Naive thymus-derived CD4-positive, alpha-beta T cell (primary cell): ENCODE measurements at regions not wholly inside any gene's neighbourhood (a gene's known extent, or its start where the extent isn't known, plus 50 kb on each side); places are given as distances from the start of the nearest gene placed in this dataset.

Source experiments
- ATAC-seq: fragments of 150-1000 bp; cut with Tn5 transposase; 2 replicates; pipeline ENCODE4 v1.10.0; 2021; ENCODE audit warnings: mild to moderate bottlenecking, moderate library complexity
- CTCF ChIA-PET: fragments of 350-600 bp; sonication (Branson Sonifier 250); formaldehyde crosslinking; loops from one replicate; lab custom pipeline; 2021; ENCODE audit warnings: antibody characterized with exemption; lab: Charles Lee
- POLR2A ChIA-PET: fragments of 350-600 bp; sonication (Branson Sonifier 250); formaldehyde crosslinking; loops from one replicate; lab custom pipeline; 2021; ENCODE audit warnings: antibody characterized with exemption, inconsistent platforms; lab: Charles Lee
- DNase-seq, 9 donors: peaks; one replicate each; pipeline versions ENCODE4 v3.0.0 to v3.0.0-alpha.2; 2020 to 2022; ENCODE audit warnings: mixed read lengths in 1 of 9
- H3K27ac ChIP-seq: one replicate; pipeline ENCODE4 v1.7.0; 2013; ENCODE audit warnings: mild to moderate bottlenecking, low read depth, low read length, moderate library complexity
- H3K27me3 ChIP-seq, 2 donors: one replicate each; pipeline ENCODE4 v1.7.0; 2013; ENCODE audit warnings: low read length in 2 of 2, mild to moderate bottlenecking in 2 of 2, moderate library complexity in 2 of 2; ENCODE audit not compliant: control insufficient read depth in 2 of 2, insufficient read depth in 2 of 2
- H3K36me3 ChIP-seq, 3 experiments: 1 replicate in 2 of 3; 2 replicates in 1 of 3; pipeline ENCODE4 v1.7.0; 2013; ENCODE audit warnings: low read length in 3 of 3, mild to moderate bottlenecking in 3 of 3, moderate library complexity in 1 of 3; ENCODE audit not compliant: insufficient read depth in 3 of 3, control insufficient read depth in 2 of 3
- H3K4me1 ChIP-seq, 2 donors: one replicate each; pipeline ENCODE4 v1.7.0; 2013; ENCODE audit warnings: low read length in 2 of 2, mild to moderate bottlenecking in 2 of 2, moderate library complexity in 1 of 2; ENCODE audit not compliant: control insufficient read depth in 2 of 2, insufficient read depth in 2 of 2
- H3K4me3 ChIP-seq: 2 replicates; pipeline ENCODE4 v1.7.0; 2013; ENCODE audit warnings: mild to moderate bottlenecking, low read length
- H3K9me3 ChIP-seq, 3 experiments: 1 replicate in 2 of 3; 2 replicates in 1 of 3; pipeline ENCODE4 v1.7.0; 2013; ENCODE audit warnings: low read length in 3 of 3; ENCODE audit not compliant: control insufficient read depth in 2 of 3
- H3K27ac Mint-ChIP-seq, 9 donors: one replicate each; pipeline ENCODE4 v1.8.0; 2020 to 2022; ENCODE audit warnings: mixed read lengths in 9 of 9, mild to moderate bottlenecking in 8 of 9, moderate library complexity in 5 of 9, inconsistent platforms in 2 of 9
- H3K27me3 Mint-ChIP-seq, 5 donors: one replicate each; pipeline ENCODE4 v1.8.0; 2021 to 2022; ENCODE audit warnings: mixed read lengths in 5 of 5, mild to moderate bottlenecking in 1 of 5
- H3K36me3 Mint-ChIP-seq, 5 donors: one replicate each; pipeline ENCODE4 v1.8.0; 2020 to 2022; ENCODE audit warnings: mixed read lengths in 5 of 5, mild to moderate bottlenecking in 3 of 5, inconsistent platforms in 1 of 5
- H3K4me1 Mint-ChIP-seq, 7 donors: one replicate each; pipeline ENCODE4 v1.8.0; 2020 to 2022; ENCODE audit warnings: mixed read lengths in 7 of 7, mild to moderate bottlenecking in 3 of 7, inconsistent platforms in 1 of 7
- H3K4me3 Mint-ChIP-seq, 10 donors: one replicate each; pipeline ENCODE4 v1.8.0; 2020 to 2022; ENCODE audit warnings: mild to moderate bottlenecking in 10 of 10, mixed read lengths in 10 of 10, moderate library complexity in 6 of 10, inconsistent platforms in 2 of 10
- H3K9me3 Mint-ChIP-seq, 11 donors: one replicate each; pipeline ENCODE4 v1.8.0; 2020 to 2022; ENCODE audit warnings: mixed read lengths in 11 of 11, mild to moderate bottlenecking in 4 of 11, inconsistent platforms in 1 of 11, moderate library complexity in 1 of 11
- intact Hi-C, 2 donors: fragments of 100-400 bp; cut with micrococcal nuclease; formaldehyde crosslinking; loops; one replicate each; pipeline ENCODE4 v1.15.1; 2023

GRCh38 chr6:17225767-17226630 is 55.2 kb upstream of the RBM24 start:
- Mint-ChIP-seq H3K27ac (no peak overlapping the region), H3K36me3 (no peaks in the 10 kb centered on the region), H3K27me3 (peaks cover 0 to 10% (median 5%) of the 10 kb centered on the region in 5 donors), H3K4me1 (no peaks in the 10 kb centered on the region), H3K9me3 (peaks cover 0 to 5% (median 0%) of the 10 kb centered on the region in 11 donors), H3K4me3 (no peak overlapping the region)
- no peaks in the 10 kb centered on the region for H3K4me1 ChIP-seq
- ChIA-PET POLR2A (no interaction called here), CTCF (no interaction called here)
- no peaks in the 10 kb centered on the region for H3K36me3 ChIP-seq
- intact Hi-C loops = no loop called here
- H3K27me3 ChIP-seq = no peaks in the 10 kb centered on the region
- H3K4me3 ChIP-seq = no peak overlapping the region
- ATAC-seq (no peak), DNase-seq (no peak)
- no peaks in the 10 kb centered on the region for H3K9me3 ChIP-seq
- H3K27ac ChIP-seq = no peak overlapping the region

GRCh38 chr6:17226786-17227233 is 54.4 kb upstream of the RBM24 start:
- no peak overlapping the region for H3K27ac ChIP-seq
- peaks cover 0 to 11% (median 5%) of the 10 kb centered on the region in 5 donors for H3K27me3 Mint-ChIP-seq
- H3K4me1 Mint-ChIP-seq = no peaks in the 10 kb centered on the region
- peaks cover 0 to 6% (median under 1%) of the 10 kb centered on the region in 11 donors for H3K9me3 Mint-ChIP-seq
- H3K36me3 Mint-ChIP-seq = no peaks in the 10 kb centered on the region
- no peaks in the 10 kb centered on the region for H3K36me3 ChIP-seq
- no peaks in the 10 kb centered on the region for H3K27me3 ChIP-seq
- DNase-seq (no peak), ATAC-seq (no peak)
- no peak overlapping the region for H3K27ac Mint-ChIP-seq
- H3K4me3 ChIP-seq = no peak overlapping the region
- CTCF ChIA-PET = no interaction called here
- intact Hi-C loops = no loop called here
- no peaks in the 10 kb centered on the region for H3K9me3 ChIP-seq
- H3K4me3 Mint-ChIP-seq = no peak overlapping the region
- no peaks in the 10 kb centered on the region for H3K4me1 ChIP-seq
- POLR2A ChIA-PET = no interaction called here

GRCh38 chr6:17227403-17227802 is 53.8 kb upstream of the RBM24 start:
- Histone ChIP-seq H3K36me3 (no peaks in the 10 kb centered on the region), H3K9me3 (no peaks in the 10 kb centered on the region), H3K4me1 (no peaks in the 10 kb centered on the region), H3K27ac (no peak overlapping the region), H3K4me3 (no peak overlapping the region), H3K27me3 (no peaks in the 10 kb centered on the region)
- Mint-ChIP-seq H3K27ac (no peak overlapping the region), H3K4me1 (no peaks in the 10 kb centered on the region), H3K36me3 (no peaks in the 10 kb centered on the region), H3K9me3 (peaks cover 0 to 9% (median 2%) of the 10 kb centered on the region in 11 donors), H3K4me3 (no peak overlapping the region), H3K27me3 (peaks cover 0 to 14% (median 5%) of the 10 kb centered on the region in 5 donors)
- ChIA-PET POLR2A (no interaction called here), CTCF (no interaction called here)
- no peak for DNase-seq
- no peak for ATAC-seq
- intact Hi-C loops = no loop called here
